ENCODE measurements at regions not wholly inside any gene's neighbourhood (a gene's known extent, or its start where the extent isn't known, plus 50 kb on each side); places are given as distances from the start of the nearest gene placed in this dataset.

DNA sequence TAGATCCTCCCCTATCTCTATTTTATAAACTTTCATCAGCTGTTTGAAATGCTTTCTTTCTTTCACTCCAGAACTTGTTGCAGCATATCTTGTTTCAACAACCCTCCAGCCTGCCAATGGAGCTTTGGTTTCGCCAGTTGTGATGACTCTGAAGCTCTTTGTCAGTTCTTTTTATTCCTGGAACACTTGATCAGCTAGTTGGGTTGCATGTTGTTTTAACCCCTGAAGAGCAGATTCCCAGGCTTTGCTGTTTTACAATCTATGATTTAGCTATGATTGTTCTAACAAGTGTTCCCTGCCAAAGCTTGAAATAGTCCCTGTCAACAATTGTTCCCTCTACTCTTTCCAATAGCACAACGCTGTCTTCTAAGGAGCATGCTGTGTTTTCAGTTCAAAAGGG, 50.6 kb upstream of the FUT8 start:
- H3K27me3 ChIP-seq (ENCODE audit: insufficient read depth): no peaks in the 10 kb centered on the region
- H3K9me3 ChIP-seq: no peaks in the 10 kb centered on the region
- ChIA-PET POLR2A (interaction anchor here (0.6 kb wide), 1 partner anchor 713 kb away, joined by 3 read pairs; no protein-coding TSS in a partner anchor), CTCF (interaction anchor here (1.1 kb wide), 1 partner anchor 10 kb away, joined by 3 read pairs; no protein-coding TSS in a partner anchor)
- no peak overlapping the region for H3K4me3 ChIP-seq (ENCODE audit: low read depth in 2 of 2, low read length in 1 of 2)
- H3K4me1 ChIP-seq (ENCODE audit: control insufficient read depth in 1 of 2, insufficient read depth in 2 of 2, low read depth in 1 of 2, low read length in 1 of 2): peaks cover 0 to 7% of the 10 kb centered on the region in 2 experiments; a peak in 1 of 4 replicates
- no peaks in the 10 kb centered on the region for H3K9me2 ChIP-seq
- no peak overlapping the region for H3K9ac ChIP-seq
- no peaks in the 10 kb centered on the region for H3K36me3 ChIP-seq (replicated peaks in 1 of 2; ENCODE audit: control insufficient read depth in 1 of 2, insufficient read depth in 2 of 2, low read length in 1 of 2)
- no peak for DNase-seq
- H2AFZ ChIP-seq (ENCODE audit: low read depth): no peak overlapping the region
- H4K20me1 ChIP-seq (ENCODE audit: insufficient read depth): no peaks in the 10 kb centered on the region
- 55% methylated on average over 2 of the region's 2 CpGs for WGBS (ENCODE audit: low lambda C conversion rate)
- H3K27ac ChIP-seq (ENCODE audit: low read depth in 2 of 2, low read length in 1 of 2): peak overlapping the region in 1 of 2 experiments; percentile 56; a peak in 1 of 4 replicates
- TF ChIP-seq RAD21 (IDR thresholded peaks at IDR 0.05; ENCODE audit: low read length): no peak
- TF ChIP-seq, protein P1, sequence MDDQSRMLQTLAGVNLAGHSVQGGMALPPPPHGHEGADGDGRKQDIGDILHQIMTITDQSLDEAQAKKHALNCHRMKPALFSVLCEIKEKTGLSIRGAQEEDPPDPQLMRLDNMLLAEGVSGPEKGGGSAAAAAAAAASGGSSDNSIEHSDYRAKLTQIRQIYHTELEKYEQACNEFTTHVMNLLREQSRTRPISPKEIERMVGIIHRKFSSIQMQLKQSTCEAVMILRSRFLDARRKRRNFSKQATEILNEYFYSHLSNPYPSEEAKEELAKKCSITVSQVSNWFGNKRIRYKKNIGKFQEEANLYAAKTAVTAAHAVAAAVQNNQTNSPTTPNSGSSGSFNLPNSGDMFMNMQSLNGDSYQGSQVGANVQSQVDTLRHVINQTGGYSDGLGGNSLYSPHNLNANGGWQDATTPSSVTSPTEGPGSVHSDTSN (IDR thresholded peaks at IDR 0.05): peak; percentile 47
- no peaks in the 10 kb centered on the region for H3F3A ChIP-seq (replicated peaks; ENCODE audit: insufficient read depth)
- H3K79me2 ChIP-seq (ENCODE audit: insufficient read depth): no peaks in the 10 kb centered on the region
- no peak overlapping the region for H3K4me2 ChIP-seq

Small RNA genes lying in the stretch of these regions (small RNA-seq; reads per million reads assigned to genes)
- gene AL355076.1 (0 reads per million in 7 experiments), gene MIR4708 (0 to 1.6 (median 0) reads per million in 7 experiments)

All from SK-N-SH (cell line).